PC-3 (cell line): ENCODE measurements at regions not wholly inside any gene's neighbourhood (a gene's known extent, or its start where the extent isn't known, plus 50 kb on each side); places are given as distances from the start of the nearest gene placed in this dataset.

Source experiments
- EZH2 ChIP-seq: fragments of 300-600 bp; sonication (generic); IDR thresholded peaks from one replicate; pipeline ENCODE4 v1.6.1; 2017; ENCODE audit warnings: antibody characterized with exemption, mild to moderate bottlenecking, low read length; ENCODE audit not compliant: unreplicated experiment
- EZH2phosphoT487 ChIP-seq: fragments of 300-600 bp; sonication (generic); IDR thresholded peaks from 2 replicates; pipeline ENCODE4 v1.6.1; 2018; ENCODE audit warnings: mild to moderate bottlenecking, antibody characterized with exemption, low read length, borderline replicate concordance
- TF ChIP-seq, protein P1 (sequence below): fragments of 300-600 bp; sonication (generic); conservative IDR thresholded peaks from 2 replicates; pipeline ENCODE4 v1.5.1; 2017; ENCODE audit warnings: antibody characterized with exemption, low read depth, mild to moderate bottlenecking, low read length

DNA sequence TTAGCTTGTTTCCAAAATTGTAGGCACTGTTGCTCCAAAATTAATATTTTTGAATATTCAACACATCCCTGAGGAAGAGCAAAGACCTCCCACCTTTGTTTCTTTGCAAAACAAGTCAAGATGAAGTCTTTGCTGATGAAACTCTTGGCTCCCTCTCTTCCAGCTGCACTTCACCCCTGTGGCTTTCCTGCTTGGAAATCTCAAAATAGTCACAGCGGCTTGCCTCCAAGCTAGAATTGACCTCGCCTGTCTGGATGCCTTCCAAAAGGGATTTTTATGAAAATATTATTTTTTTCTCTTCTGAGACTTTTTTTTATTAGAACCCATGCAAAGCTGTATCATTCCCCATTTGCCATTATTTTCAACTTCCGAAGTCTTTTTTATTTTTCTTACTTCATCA is 71.1 kb upstream of the MROH9 start:
- TF ChIP-seq, protein P1, sequence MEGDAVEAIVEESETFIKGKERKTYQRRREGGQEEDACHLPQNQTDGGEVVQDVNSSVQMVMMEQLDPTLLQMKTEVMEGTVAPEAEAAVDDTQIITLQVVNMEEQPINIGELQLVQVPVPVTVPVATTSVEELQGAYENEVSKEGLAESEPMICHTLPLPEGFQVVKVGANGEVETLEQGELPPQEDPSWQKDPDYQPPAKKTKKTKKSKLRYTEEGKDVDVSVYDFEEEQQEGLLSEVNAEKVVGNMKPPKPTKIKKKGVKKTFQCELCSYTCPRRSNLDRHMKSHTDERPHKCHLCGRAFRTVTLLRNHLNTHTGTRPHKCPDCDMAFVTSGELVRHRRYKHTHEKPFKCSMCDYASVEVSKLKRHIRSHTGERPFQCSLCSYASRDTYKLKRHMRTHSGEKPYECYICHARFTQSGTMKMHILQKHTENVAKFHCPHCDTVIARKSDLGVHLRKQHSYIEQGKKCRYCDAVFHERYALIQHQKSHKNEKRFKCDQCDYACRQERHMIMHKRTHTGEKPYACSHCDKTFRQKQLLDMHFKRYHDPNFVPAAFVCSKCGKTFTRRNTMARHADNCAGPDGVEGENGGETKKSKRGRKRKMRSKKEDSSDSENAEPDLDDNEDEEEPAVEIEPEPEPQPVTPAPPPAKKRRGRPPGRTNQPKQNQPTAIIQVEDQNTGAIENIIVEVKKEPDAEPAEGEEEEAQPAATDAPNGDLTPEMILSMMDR: no peak
- TF ChIP-seq EZH2 (no peak), EZH2phosphoT487 (no peak)
